K562 (cell line): ENCODE measurements at regions not wholly inside any gene's neighbourhood (a gene's known extent, or its start where the extent isn't known, plus 50 kb on each side); places are given as distances from the start of the nearest gene placed in this dataset.

Experiments used
- ATAC-seq: fragments of 200-7000 bp; cut with Tn5 transposase; 3 replicates; pipeline ENCODE4 v1.9.1; 2020; ENCODE audit warnings: moderate library complexity
- BruUV-seq: library from RNA; stranded (reverse); fragments of 400-500 nt; replicated peaks from 2 replicates; lab custom pipeline; 2021; lab: Mats Ljungman, UMichigan
- CTCF ChIA-PET: fragments of 300-600 bp; formaldehyde crosslinking; extraction: SDS; loops from one replicate; lab custom pipeline; 2021; ENCODE audit warnings: low intra/inter-chr PET ratio; lab: Yijun Ruan, JAX
- POLR2A ChIA-PET: fragments of 300-600, 350-650 bp; sonication (Branson Sonifier 250); formaldehyde crosslinking; extraction: SDS; loops from one replicate; lab custom pipeline; 2021; ENCODE audit warnings: antibody characterized with exemption, inconsistent platforms; lab: Yijun Ruan, JAX
- DNase-seq, 4 experiments: peaks; one replicate each; pipeline versions ENCODE4 v3.0.0 to v3.0.0-alpha.2; 2011 to 2018; ENCODE audit warnings: low spot score in 3 of 4, mixed read lengths in 3 of 4; ENCODE audit errors: extremely low read depth in 1 of 4
- FAIRE-seq: peaks from 2 replicates; lab custom pipeline; 2011; peaks lifted over from hg19 to GRCh38; lab: Jason Lieb, UNC
- H2AFZ ChIP-seq: 2 replicates; pipeline ENCODE4 v1.6.0; 2011; ENCODE audit warnings: low read depth, low read length, control low read depth, inconsistent platforms
- H3K27ac ChIP-seq: fragments of 200-600 bp; 3 replicates; pipeline ENCODE4 v1.8.0; 2011; ENCODE audit warnings: low read depth, mild to moderate bottlenecking, control low read depth, inconsistent platforms, low read length, moderate library complexity, mixed read lengths; ENCODE audit errors: extremely low read depth
- H3K27me3 ChIP-seq, 2 experiments: fragments of 300-600 bp in 1 of 2; 2 replicates in 1 of 2; 3 replicates in 1 of 2; pipeline versions ENCODE4 v1.6.0 to v1.8.0; 2011; ENCODE audit warnings: inconsistent platforms in 2 of 2, low read length in 2 of 2, mild to moderate bottlenecking in 1 of 2, mixed read lengths in 1 of 2, moderate library complexity in 1 of 2; ENCODE audit not compliant: control insufficient read depth in 2 of 2, insufficient read depth in 2 of 2
- H3K36me3 ChIP-seq: fragments of 300-600 bp; 3 replicates; pipeline ENCODE4 v1.8.0; 2011; ENCODE audit warnings: mild to moderate bottlenecking, low read length, inconsistent platforms; ENCODE audit not compliant: control insufficient read depth, insufficient read depth
- H3K4me1 ChIP-seq, 2 experiments: fragments of 200-600 bp in 1 of 2; replicated peaks in 1 of 2; 2 replicates in 1 of 2; 3 replicates in 1 of 2; pipeline versions ENCODE4 v1.5.1 to v1.8.0; 2011; ENCODE audit warnings: inconsistent platforms in 2 of 2, low read length in 2 of 2, mild to moderate bottlenecking in 1 of 2, mixed read lengths in 1 of 2, moderate library complexity in 1 of 2; ENCODE audit not compliant: control insufficient read depth in 2 of 2, insufficient read depth in 2 of 2
- H3K4me2 ChIP-seq: 2 replicates; pipeline ENCODE4 v1.6.1; 2011; ENCODE audit warnings: low read length, control low read depth, inconsistent platforms, mixed read lengths; ENCODE audit not compliant: insufficient read depth
- H3K4me3 ChIP-seq: fragments of 200-600 bp; sonication (generic), shearing (Covaris generic); 2 replicates; pipeline ENCODE4 v1.5.1; 2016; ENCODE audit warnings: control low read depth, inconsistent platforms
- H3K79me2 ChIP-seq: fragments of 200-600 bp; 3 replicates; pipeline ENCODE4 v1.8.0; 2011; ENCODE audit warnings: low read length, inconsistent platforms; ENCODE audit not compliant: control insufficient read depth, insufficient read depth
- H3K9ac ChIP-seq, 2 experiments: 2 replicates each; pipeline versions ENCODE4 v1.6.0 to v1.6.1; 2011; ENCODE audit warnings: low read depth in 2 of 2, low read length in 2 of 2, control low read depth in 1 of 2, inconsistent platforms in 1 of 2, mild to moderate bottlenecking in 1 of 2, mixed read lengths in 1 of 2; ENCODE audit not compliant: insufficient read depth in 1 of 2
- H3K9me1 ChIP-seq: one replicate; pipeline ENCODE4 v1.6.0; 2011; ENCODE audit warnings: inconsistent platforms, mild to moderate bottlenecking, low read length, moderate library complexity; ENCODE audit not compliant: control insufficient read depth, insufficient read depth
- H3K9me3 ChIP-seq: replicated peaks from 2 replicates; pipeline ENCODE4 v1.5.1; 2011; ENCODE audit warnings: low read depth, low read length, inconsistent platforms; ENCODE audit not compliant: control insufficient read depth, insufficient read depth
- H4K20me1 ChIP-seq: replicated peaks from 2 replicates; pipeline ENCODE4 v1.6.1; 2011; ENCODE audit warnings: low read length, inconsistent platforms, mixed read lengths; ENCODE audit not compliant: control insufficient read depth, insufficient read depth
- AFF1 ChIP-seq, 2 experiments: fragments of 450-650 bp; IDR thresholded peaks; 2 replicates each; pipeline ENCODE4 v1.6.1; 2018; ENCODE audit warnings: mild to moderate bottlenecking in 2 of 2, low read depth in 1 of 2; ENCODE audit not compliant: partially characterized antibody in 2 of 2
- CBFA2T3 ChIP-seq: fragments of 450-650 bp; IDR thresholded peaks from 2 replicates; pipeline ENCODE4 v1.6.1; 2017
- HBP1 ChIP-seq: fragments of 450-650 bp; formaldehyde crosslinking; IDR thresholded peaks from 2 replicates; pipeline ENCODE4 v1.4.0; 2022; ENCODE audit warnings: missing genetic modification characterization
- ILK ChIP-seq: fragments of 450-650 bp; IDR thresholded peaks from 2 replicates; pipeline ENCODE4 v1.6.1; 2016; ENCODE audit warnings: missing genetic modification characterization, low read depth, mild to moderate bottlenecking, missing compliant biosample characterization, moderate library complexity, borderline replicate concordance
- JUND ChIP-seq, 2 experiments: IDR thresholded peaks; 2 replicates in 1 of 2; 3 replicates in 1 of 2; pipeline ENCODE4 v1.6.1; 2011; ENCODE audit warnings: borderline replicate concordance in 2 of 2, low read depth in 2 of 2, low read length in 2 of 2, improper control_type of control experiment in 1 of 2, missing biosample characterization in 1 of 2, missing genetic modification characterization in 1 of 2, missing genetic modification reagents in 1 of 2
- KLF16 ChIP-seq: IDR thresholded peaks from 2 replicates; pipeline ENCODE4 v1.6.1; 2016; ENCODE audit warnings: antibody characterized with exemption
- MNT ChIP-seq, 2 experiments: fragments of 450-650 bp; conservative IDR thresholded peaks; 2 replicates each; pipeline ENCODE4 v1.6.1; 2017; ENCODE audit warnings: mild to moderate bottlenecking in 2 of 2, moderate library complexity in 2 of 2
- MXD1 ChIP-seq: fragments of 250-450 bp; sonication (Bioruptor Pico); IDR thresholded peaks from 2 replicates; pipeline ENCODE4 v1.8.0; 2021; ENCODE audit warnings: borderline replicate concordance, mild to moderate bottlenecking, moderate library complexity; ENCODE audit not compliant: poor library complexity, severe bottlenecking
- NCOA1 ChIP-seq: fragments of 450-650 bp; IDR thresholded peaks from 2 replicates; pipeline ENCODE4 v1.6.1; 2016; ENCODE audit warnings: low read depth
- SETDB1 ChIP-seq: IDR thresholded peaks from one replicate; pipeline ENCODE4 v1.6.1; 2012; ENCODE audit warnings: low read length, control low read depth, inconsistent platforms
- TARDBP ChIP-seq: fragments of 450-650 bp; IDR thresholded peaks from 2 replicates; pipeline ENCODE4 v1.6.1; 2016
- ZNF354B ChIP-seq: fragments of 250-450 bp; sonication (Bioruptor Pico); IDR thresholded peaks from 2 replicates; pipeline ENCODE4 v1.4.0; 2020
- ZNF445 ChIP-seq: fragments of 250-450 bp; sonication (Bioruptor Pico); IDR thresholded peaks from 2 replicates; pipeline ENCODE4 v1.4.0; 2020; ENCODE audit warnings: low read depth, mild to moderate bottlenecking, moderate library complexity
- WGBS: fragments of 100-300 bp; shearing (Covaris generic); methylation state at CpG from one replicate; pipeline ENCODE4 v1.1.6; 2016; ENCODE audit warnings: low coverage, mixed read lengths; ENCODE audit not compliant: insufficient coverage; ENCODE audit errors: missing lambda C conversion rate; 5-methylcytosine and 5-hydroxymethylcytosine counted together
- in situ Hi-C: fragments of 300-500 bp; cut with MboI; formaldehyde crosslinking; loops from 4 replicates; pipeline ENCODE4 v1.15.0; 2018; ENCODE audit warnings: inconsistent platforms, mixed read lengths
- intact Hi-C: fragments of 100-400 bp; cut with micrococcal nuclease; formaldehyde crosslinking; loops from 2 replicates; pipeline ENCODE4 v1.14.2; 2022

GRCh38 chr3:56970461-56970879 is 90.0 kb upstream of the SPATA12 start:
- Histone ChIP-seq H3K36me3 (no peaks in the 10 kb centered on the region), H4K20me1 (no peaks in the 10 kb centered on the region), H3K9ac (no peak overlapping the region), H3K4me1 (no peaks in the 10 kb centered on the region; a peak in 1 of 5 replicates), H2AFZ (no peak overlapping the region), H3K27me3 (peaks cover 0 to 4% of the 10 kb centered on the region in 2 experiments; a peak in 1 of 5 replicates), H3K79me2 (no peaks in the 10 kb centered on the region), H3K4me3 (no peak overlapping the region), H3K4me2 (no peak overlapping the region), H3K9me3 (no peaks in the 10 kb centered on the region), H3K9me1 (no peaks in the 10 kb centered on the region), H3K27ac (no peak overlapping the region)
- ATAC-seq (0 out of 3 replicates have a peak, but pooled peaks have one; percentile 22), FAIRE-seq (no peak), DNase-seq (peak in 2 of 4 experiments; percentile 7 to 46)
- BruUV-seq, result no TSS peak
- ChIA-PET CTCF (no interaction called here), POLR2A (interaction anchor here (1.2 kb wide), 1 partner anchor 9 kb away, joined by 3 read pairs; no protein-coding TSS in a partner anchor)
- WGBS, result 10% methylated on average over 6 of the region's 7 CpGs
- intact Hi-C loops (no loop called here), in situ Hi-C loops (no loop called here)
- no peak for TF ChIP-seq AFF1 (IDR thresholded peaks at IDR 0.05; ENCODE audit: low read depth in 1 of 2, partially characterized antibody in 2 of 2)
- no peak for TF ChIP-seq TARDBP
- no peak for TF ChIP-seq JUND (IDR thresholded peaks at IDR 0.05; ENCODE audit: borderline replicate concordance, low read depth, low read length)
- peak; percentile 34; the same call in 1 of the 3 replicates for TF ChIP-seq JUND (tag; IDR thresholded peaks at IDR 0.05; ENCODE audit: borderline replicate concordance, low read depth, low read length)
- peak; percentile 32; the same call in 1 of the 2 replicates for TF ChIP-seq KLF16
- TF ChIP-seq MNT (conservative IDR thresholded peaks at IDR 0.05), result no peak
- no peak for TF ChIP-seq HBP1 (CRISPR knock-in tag)
- no peak for TF ChIP-seq SETDB1
- TF ChIP-seq ZNF445 (CRISPR knock-in tag), result no peak
- TF ChIP-seq CBFA2T3, result peak; percentile 71
- TF ChIP-seq MXD1, result no peak
- TF ChIP-seq NCOA1, result no peak
- no peak for TF ChIP-seq ZNF354B (CRISPR knock-in tag)
- no peak for TF ChIP-seq ILK (tag)
